ENCODE measurements at regions not wholly inside any gene's neighbourhood (a gene's known extent, or its start where the extent isn't known, plus 50 kb on each side); places are given as distances from the start of the nearest gene placed in this dataset.

DNA sequence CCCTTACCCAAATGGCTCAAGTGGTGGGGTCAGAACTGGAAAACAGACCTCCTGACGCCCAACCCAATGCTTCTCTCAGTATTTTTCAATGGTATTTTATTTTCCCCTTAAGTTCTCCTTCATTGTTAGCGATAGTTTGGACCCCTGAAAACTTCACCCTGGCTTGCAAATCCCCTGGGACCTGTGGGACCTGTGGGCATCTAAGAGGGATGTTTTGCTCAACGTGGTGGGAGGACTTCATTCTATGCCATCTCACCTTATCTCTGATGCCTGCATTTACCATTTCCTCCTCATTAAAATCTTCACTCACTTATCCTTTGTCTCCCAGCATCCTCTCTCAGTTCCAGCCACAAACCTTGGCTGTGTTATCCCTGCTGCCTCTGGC, 59.4 kb upstream of the GZMB start:
- DNase-seq (ENCODE audit: low spot score) = no peak

DNA sequence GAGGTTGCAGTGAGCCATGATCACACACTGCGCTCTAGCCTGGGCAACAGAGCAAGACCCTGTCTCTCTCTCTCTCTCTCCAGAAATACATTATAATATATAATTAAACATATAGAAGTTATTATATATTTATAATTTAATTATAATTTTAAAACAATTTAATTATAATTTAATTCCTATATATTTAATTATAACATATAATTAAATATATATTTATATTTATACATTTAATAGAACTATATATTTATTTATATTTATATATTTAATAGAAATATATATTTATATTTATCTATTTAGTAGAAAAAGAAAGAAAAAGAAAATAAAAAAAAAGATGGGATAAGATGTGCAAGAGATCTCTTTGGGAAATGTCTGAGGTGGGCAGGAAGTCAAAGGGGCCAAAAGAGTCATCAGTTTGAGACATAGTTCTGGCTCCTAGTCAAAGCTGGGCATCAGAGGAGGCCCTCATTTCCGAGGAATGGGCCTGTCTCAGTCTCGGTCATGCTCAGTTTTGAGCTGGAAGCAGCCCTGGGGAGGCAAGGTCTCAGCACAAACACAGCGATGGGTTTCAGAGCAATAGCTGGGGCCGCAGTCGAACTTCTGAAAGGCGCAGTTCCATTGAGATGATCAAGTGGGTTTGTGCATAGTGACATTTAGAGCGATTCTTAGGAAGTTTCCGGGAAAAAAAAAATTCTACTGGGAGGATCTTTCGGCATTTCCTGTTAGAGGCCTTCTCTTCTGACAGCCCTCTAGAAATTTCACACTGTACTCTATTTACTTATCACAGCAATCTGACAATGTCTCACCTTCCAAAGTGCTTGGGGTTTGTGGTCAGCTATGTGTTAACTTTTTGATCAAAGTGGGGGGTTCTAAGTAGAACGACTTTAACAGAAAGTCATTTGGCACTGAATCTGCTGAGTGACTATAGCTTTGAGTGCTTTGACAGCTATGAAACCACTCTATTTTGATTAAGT, 58.7 kb upstream of the GZMB start:
- DNase-seq (ENCODE audit: low spot score) = no peak

DNA sequence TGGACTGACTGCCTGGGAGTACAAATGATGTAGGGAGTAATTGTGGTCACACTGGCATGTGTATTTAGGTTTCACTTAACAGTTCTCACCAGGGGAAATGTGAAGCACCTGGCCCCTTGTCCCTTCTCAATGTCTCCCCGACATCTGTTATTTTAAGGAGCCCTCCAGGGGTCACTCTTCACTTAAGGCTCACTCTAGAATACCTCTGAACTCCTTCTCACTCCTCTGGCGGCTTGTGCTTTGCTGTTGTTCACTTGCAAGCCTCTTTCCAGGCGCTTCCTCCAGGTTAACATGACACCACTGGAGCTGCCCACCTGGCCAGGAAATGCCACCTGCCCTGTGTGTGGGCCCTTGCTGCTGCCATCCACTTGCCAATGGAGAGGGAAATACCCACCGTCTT, 56.5 kb upstream of the GZMB start:
- DNase-seq (ENCODE audit: low spot score) = no peak

DNA sequence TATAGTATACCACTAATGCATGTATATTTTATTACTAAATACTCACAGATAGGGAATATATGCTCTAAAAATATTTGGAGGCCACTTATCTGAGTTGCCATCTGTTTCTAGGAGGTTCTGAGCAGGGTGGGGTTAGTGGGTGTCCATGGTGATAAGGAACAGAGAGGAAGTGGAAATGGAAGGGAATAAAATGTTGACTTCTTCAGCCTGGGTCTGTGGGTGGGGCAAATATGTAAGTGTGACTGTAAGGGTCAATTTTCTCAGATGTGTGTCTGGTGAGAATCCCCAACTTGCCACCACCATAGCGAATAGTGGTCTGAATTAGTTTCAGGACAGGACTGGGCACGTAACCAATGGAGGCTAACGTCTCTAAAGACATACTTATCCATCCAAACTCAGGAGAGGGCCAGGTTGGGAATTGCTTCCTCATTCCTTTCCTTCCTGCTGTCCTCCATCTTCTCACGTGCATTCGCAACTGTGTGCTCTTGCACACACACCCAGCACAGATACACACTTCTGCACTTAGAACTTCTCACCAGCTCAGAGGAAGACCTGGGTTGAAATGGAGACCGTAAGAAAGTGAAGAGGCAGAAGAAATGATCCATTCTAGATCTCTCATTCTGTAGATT, 54.2 kb upstream of the GZMB start:
- no peak for DNase-seq (ENCODE audit: low spot score)

Measured in A172 (cell line).